Uterus (tissue), 2 donors: ENCODE measurements at regions not wholly inside any gene's neighbourhood (a gene's known extent, or its start where the extent isn't known, plus 50 kb on each side); places are given as distances from the start of the nearest gene placed in this dataset.

ENCODE experiments used
- CTCF ChIP-seq, 4 experiments: fragments of 200-600 bp in 2 of 4; fragments of 450-650 bp in 2 of 4; sonication (generic) in 2 of 4; IDR thresholded peaks; one replicate each; pipeline ENCODE4 v1.5.1; 2016 to 2019; ENCODE audit warnings: antibody characterized with exemption in 4 of 4, mild to moderate bottlenecking in 2 of 4, moderate library complexity in 1 of 4
- POLR2A ChIP-seq, 2 donors: fragments of 450-650 bp; IDR thresholded peaks; one replicate each; pipeline ENCODE4 v1.6.1; 2016; ENCODE audit warnings: antibody characterized with exemption in 2 of 2, mild to moderate bottlenecking in 1 of 2, moderate library complexity in 1 of 2

- TF ChIP-seq POLR2A (IDR thresholded peaks at IDR 0.05) (no peak), CTCF (IDR thresholded peaks at IDR 0.05) (no peak)
Observed at GRCh38 chr6:28777147-28777461, 146.7 kb downstream of the TRIM27 start.
